IMR-90 (cell line): ENCODE measurements at regions not wholly inside any gene's neighbourhood (a gene's known extent, or its start where the extent isn't known, plus 50 kb on each side); places are given as distances from the start of the nearest gene placed in this dataset.

Experiments used
- BHLHE40 ChIP-seq: fragments of 150-350 bp; IDR thresholded peaks from 2 replicates; pipeline ENCODE4 v1.6.1; 2016; ENCODE audit warnings: mild to moderate bottlenecking, low read depth, low read length
- CEBPB ChIP-seq: IDR thresholded peaks from 2 replicates; pipeline ENCODE4 v1.6.1; 2012; ENCODE audit warnings: low read depth, low read length, improper control_type of control experiment
- CHD1 ChIP-seq: IDR thresholded peaks from 2 replicates; pipeline ENCODE4 v1.6.1; 2012; ENCODE audit warnings: low read depth, low read length, improper control_type of control experiment
- FOS ChIP-seq: fragments of 150-350 bp; IDR thresholded peaks from 2 replicates; pipeline ENCODE4 v1.6.1; 2016; ENCODE audit warnings: low read depth, low read length
- MAFK ChIP-seq: IDR thresholded peaks from 2 replicates; pipeline ENCODE4 v1.6.1; 2012; ENCODE audit warnings: low read depth, low read length, improper control_type of control experiment
- MAZ ChIP-seq: IDR thresholded peaks from 2 replicates; pipeline ENCODE4 v1.6.1; 2012; ENCODE audit warnings: low read depth, mild to moderate bottlenecking, low read length, improper control_type of control experiment, moderate library complexity, borderline replicate concordance
- MXI1 ChIP-seq: IDR thresholded peaks from 2 replicates; pipeline ENCODE4 v1.6.1; 2012; ENCODE audit warnings: low read depth, mild to moderate bottlenecking, low read length, moderate library complexity, borderline replicate concordance
- NFE2L2 ChIP-seq: fragments of 150-350 bp; IDR thresholded peaks from 2 replicates; pipeline ENCODE4 v1.6.1; 2016; ENCODE audit warnings: low read depth, mild to moderate bottlenecking, low read length
- POLR2A ChIP-seq: IDR thresholded peaks from 2 replicates; pipeline ENCODE4 v1.6.1; 2012; ENCODE audit warnings: mild to moderate bottlenecking, low read depth, low read length
- RAD21 ChIP-seq: IDR thresholded peaks from 2 replicates; pipeline ENCODE4 v1.6.1; 2012; ENCODE audit warnings: low read length, improper control_type of control experiment
- RCOR1 ChIP-seq: IDR thresholded peaks from 2 replicates; pipeline ENCODE4 v1.6.1; 2012; ENCODE audit warnings: mild to moderate bottlenecking, low read length, improper control_type of control experiment; ENCODE audit not compliant: insufficient replicate concordance
- TF ChIP-seq, protein P1 (sequence below): conservative IDR thresholded peaks from 2 replicates; pipeline ENCODE4 v1.5.1; 2012; ENCODE audit warnings: mild to moderate bottlenecking, low read depth, low read length, improper control_type of control experiment
- TF ChIP-seq, protein P2 (sequence below): fragments of 150-350 bp; IDR thresholded peaks from 2 replicates; pipeline ENCODE4 v1.6.1; 2017; ENCODE audit warnings: mild to moderate bottlenecking, antibody characterized with exemption, low read length, low read depth

DNA sequence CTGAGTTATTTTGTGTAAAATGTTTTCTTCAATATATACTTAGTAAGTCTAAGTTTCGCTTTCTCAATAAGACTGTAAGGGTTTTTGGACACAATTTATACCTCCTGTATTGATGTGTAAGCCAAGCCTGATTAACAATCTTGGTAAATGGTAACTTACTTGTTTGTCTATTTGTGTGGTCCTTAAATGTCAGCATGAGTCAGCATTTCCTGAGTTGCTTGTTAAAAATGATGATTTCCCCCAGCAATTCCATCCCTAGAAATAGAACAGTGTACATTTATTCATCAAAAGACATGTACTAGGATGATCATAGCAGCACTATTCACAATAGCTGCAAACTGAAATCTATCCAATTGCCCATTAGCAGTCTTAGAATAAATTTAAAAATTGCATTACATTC, 53.4 kb upstream of the LRIG1 start:
- TF ChIP-seq, protein P1, sequence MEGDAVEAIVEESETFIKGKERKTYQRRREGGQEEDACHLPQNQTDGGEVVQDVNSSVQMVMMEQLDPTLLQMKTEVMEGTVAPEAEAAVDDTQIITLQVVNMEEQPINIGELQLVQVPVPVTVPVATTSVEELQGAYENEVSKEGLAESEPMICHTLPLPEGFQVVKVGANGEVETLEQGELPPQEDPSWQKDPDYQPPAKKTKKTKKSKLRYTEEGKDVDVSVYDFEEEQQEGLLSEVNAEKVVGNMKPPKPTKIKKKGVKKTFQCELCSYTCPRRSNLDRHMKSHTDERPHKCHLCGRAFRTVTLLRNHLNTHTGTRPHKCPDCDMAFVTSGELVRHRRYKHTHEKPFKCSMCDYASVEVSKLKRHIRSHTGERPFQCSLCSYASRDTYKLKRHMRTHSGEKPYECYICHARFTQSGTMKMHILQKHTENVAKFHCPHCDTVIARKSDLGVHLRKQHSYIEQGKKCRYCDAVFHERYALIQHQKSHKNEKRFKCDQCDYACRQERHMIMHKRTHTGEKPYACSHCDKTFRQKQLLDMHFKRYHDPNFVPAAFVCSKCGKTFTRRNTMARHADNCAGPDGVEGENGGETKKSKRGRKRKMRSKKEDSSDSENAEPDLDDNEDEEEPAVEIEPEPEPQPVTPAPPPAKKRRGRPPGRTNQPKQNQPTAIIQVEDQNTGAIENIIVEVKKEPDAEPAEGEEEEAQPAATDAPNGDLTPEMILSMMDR = no peak
- TF ChIP-seq POLR2A = no peak
- no peak for TF ChIP-seq MXI1
- TF ChIP-seq BHLHE40 = no peak
- TF ChIP-seq CHD1 = no peak
- no peak for TF ChIP-seq RCOR1
- TF ChIP-seq CEBPB = no peak
- TF ChIP-seq MAFK = peak; percentile 95
- no peak for TF ChIP-seq MAZ
- TF ChIP-seq FOS = no peak
- TF ChIP-seq, protein P2, sequence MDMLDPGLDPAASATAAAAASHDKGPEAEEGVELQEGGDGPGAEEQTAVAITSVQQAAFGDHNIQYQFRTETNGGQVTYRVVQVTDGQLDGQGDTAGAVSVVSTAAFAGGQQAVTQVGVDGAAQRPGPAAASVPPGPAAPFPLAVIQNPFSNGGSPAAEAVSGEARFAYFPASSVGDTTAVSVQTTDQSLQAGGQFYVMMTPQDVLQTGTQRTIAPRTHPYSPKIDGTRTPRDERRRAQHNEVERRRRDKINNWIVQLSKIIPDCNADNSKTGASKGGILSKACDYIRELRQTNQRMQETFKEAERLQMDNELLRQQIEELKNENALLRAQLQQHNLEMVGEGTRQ = no peak
- no peak for TF ChIP-seq RAD21
- TF ChIP-seq NFE2L2 = peak; percentile 99
